ENCODE measurements at regions not wholly inside any gene's neighbourhood (a gene's known extent, or its start where the extent isn't known, plus 50 kb on each side); places are given as distances from the start of the nearest gene placed in this dataset.

- H3K4me3 ChIP-seq (ENCODE audit: low read depth, low read length, poor library complexity, severe bottlenecking), result no peak overlapping the region
- CTCF ChIA-PET (ENCODE audit: unreplicated experiment), result no interaction called here
- H3K4me1 ChIP-seq (ENCODE audit: insufficient read depth, low read length, poor library complexity, severe bottlenecking), result no peaks in the 10 kb centered on the region
- no peak for TF ChIP-seq EZH2phosphoT487 (IDR thresholded peaks at IDR 0.05; ENCODE audit: borderline replicate concordance, low read depth, low read length)
- TF ChIP-seq, protein P1, sequence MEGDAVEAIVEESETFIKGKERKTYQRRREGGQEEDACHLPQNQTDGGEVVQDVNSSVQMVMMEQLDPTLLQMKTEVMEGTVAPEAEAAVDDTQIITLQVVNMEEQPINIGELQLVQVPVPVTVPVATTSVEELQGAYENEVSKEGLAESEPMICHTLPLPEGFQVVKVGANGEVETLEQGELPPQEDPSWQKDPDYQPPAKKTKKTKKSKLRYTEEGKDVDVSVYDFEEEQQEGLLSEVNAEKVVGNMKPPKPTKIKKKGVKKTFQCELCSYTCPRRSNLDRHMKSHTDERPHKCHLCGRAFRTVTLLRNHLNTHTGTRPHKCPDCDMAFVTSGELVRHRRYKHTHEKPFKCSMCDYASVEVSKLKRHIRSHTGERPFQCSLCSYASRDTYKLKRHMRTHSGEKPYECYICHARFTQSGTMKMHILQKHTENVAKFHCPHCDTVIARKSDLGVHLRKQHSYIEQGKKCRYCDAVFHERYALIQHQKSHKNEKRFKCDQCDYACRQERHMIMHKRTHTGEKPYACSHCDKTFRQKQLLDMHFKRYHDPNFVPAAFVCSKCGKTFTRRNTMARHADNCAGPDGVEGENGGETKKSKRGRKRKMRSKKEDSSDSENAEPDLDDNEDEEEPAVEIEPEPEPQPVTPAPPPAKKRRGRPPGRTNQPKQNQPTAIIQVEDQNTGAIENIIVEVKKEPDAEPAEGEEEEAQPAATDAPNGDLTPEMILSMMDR (conservative IDR thresholded peaks at IDR 0.05; ENCODE audit: low read length), result no peak
- DNase-seq (ENCODE audit: low spot score), result no peak
- H3K9me3 ChIP-seq (ENCODE audit: low read length), result no peaks in the 10 kb centered on the region
- H3K79me2 ChIP-seq (ENCODE audit: insufficient read depth, low read depth, low read length), result no peaks in the 10 kb centered on the region
- BruUV-seq (replicated peaks), result no TSS peak
- no peak overlapping the region for H3K4me2 ChIP-seq (ENCODE audit: low read length)
- intact Hi-C loops (cut with micrococcal nuclease; ENCODE audit: unreplicated experiment), result no loop called here
- H3K36me3 ChIP-seq (ENCODE audit: insufficient read depth, low read length), result no peaks in the 10 kb centered on the region
- POLR2A ChIA-PET, result interaction anchor here (0.7 to 1.9 kb wide), 7 partner anchors 9 to 266 kb away, joined by 3 to 7 read pairs (median 4); no protein-coding TSS in a partner anchor
- H3K9me2 ChIP-seq (ENCODE audit: insufficient read depth, low read length), result no peaks in the 10 kb centered on the region
- no peaks in the 10 kb centered on the region for H4K20me1 ChIP-seq (ENCODE audit: insufficient read depth, low read length)
- H2AFZ ChIP-seq (ENCODE audit: low read length), result no peak overlapping the region
- no peak overlapping the region for H3K27ac ChIP-seq (ENCODE audit: low read depth, low read length, poor library complexity, severe bottlenecking)
These were observed 85.0 kb upstream of the LOC128125822 start for GRCh38 chr6:63487103-63487813.

GRCh38 chr6:63491119-63491518, 81.2 kb upstream of the LOC128125822 start:
- BruUV-seq (replicated peaks), result no TSS peak
- Histone ChIP-seq H2AFZ (ENCODE audit: low read length) (no peak overlapping the region), H3K4me3 (ENCODE audit: low read depth, low read length, poor library complexity, severe bottlenecking) (no peak overlapping the region), H3K9me3 (ENCODE audit: low read length) (no peaks in the 10 kb centered on the region), H4K20me1 (ENCODE audit: insufficient read depth, low read length) (no peaks in the 10 kb centered on the region), H3K36me3 (ENCODE audit: insufficient read depth, low read length) (no peaks in the 10 kb centered on the region), H3K4me1 (ENCODE audit: insufficient read depth, low read length, poor library complexity, severe bottlenecking) (no peaks in the 10 kb centered on the region), H3K27ac (ENCODE audit: low read depth, low read length, poor library complexity, severe bottlenecking) (no peak overlapping the region), H3K4me2 (ENCODE audit: low read length) (no peak overlapping the region), H3K9me2 (ENCODE audit: insufficient read depth, low read length) (no peaks in the 10 kb centered on the region), H3K79me2 (ENCODE audit: insufficient read depth, low read depth, low read length) (no peaks in the 10 kb centered on the region)
- ChIA-PET POLR2A (interaction anchor here (1.4 kb wide), 1 partner anchor 12 kb away, joined by 4 read pairs; no protein-coding TSS in a partner anchor), CTCF (ENCODE audit: unreplicated experiment) (no interaction called here)
- DNase-seq (ENCODE audit: low spot score), result no peak
- intact Hi-C loops (cut with micrococcal nuclease; ENCODE audit: unreplicated experiment), result no loop called here
- no peak for TF ChIP-seq EZH2phosphoT487 (IDR thresholded peaks at IDR 0.05; ENCODE audit: borderline replicate concordance, low read depth, low read length)
- TF ChIP-seq, protein P1 (conservative IDR thresholded peaks at IDR 0.05; ENCODE audit: low read length), result no peak

- no peak overlapping the region for H2AFZ ChIP-seq (ENCODE audit: low read length)
- no peak overlapping the region for H3K27ac ChIP-seq (ENCODE audit: low read depth, low read length, poor library complexity, severe bottlenecking)
- no peaks in the 10 kb centered on the region for H3K79me2 ChIP-seq (ENCODE audit: insufficient read depth, low read depth, low read length)
- no TSS peak for BruUV-seq (replicated peaks)
- H4K20me1 ChIP-seq (ENCODE audit: insufficient read depth, low read length), result no peaks in the 10 kb centered on the region
- no peaks in the 10 kb centered on the region for H3K9me2 ChIP-seq (ENCODE audit: insufficient read depth, low read length)
- TF ChIP-seq, protein P1 (conservative IDR thresholded peaks at IDR 0.05; ENCODE audit: low read length), result no peak
- no peak for TF ChIP-seq EZH2phosphoT487 (IDR thresholded peaks at IDR 0.05; ENCODE audit: borderline replicate concordance, low read depth, low read length)
- ChIA-PET POLR2A (interaction anchor here (0.5 to 1.4 kb wide), 4 partner anchors 10 to 13 kb away, joined by 3 to 4 read pairs (median 3); no protein-coding TSS in a partner anchor), CTCF (ENCODE audit: unreplicated experiment) (no interaction called here)
- no peak overlapping the region for H3K4me2 ChIP-seq (ENCODE audit: low read length)
- no peak overlapping the region for H3K4me3 ChIP-seq (ENCODE audit: low read depth, low read length, poor library complexity, severe bottlenecking)
- no peaks in the 10 kb centered on the region for H3K36me3 ChIP-seq (ENCODE audit: insufficient read depth, low read length)
- H3K4me1 ChIP-seq (ENCODE audit: insufficient read depth, low read length, poor library complexity, severe bottlenecking), result no peaks in the 10 kb centered on the region
- intact Hi-C loops (cut with micrococcal nuclease; ENCODE audit: unreplicated experiment), result no loop called here
- no peak for DNase-seq (ENCODE audit: low spot score)
- H3K9me3 ChIP-seq (ENCODE audit: low read length), result no peaks in the 10 kb centered on the region
These were observed 79.8 kb upstream of the LOC128125822 start for GRCh38 chr6:63492476-63492875.
